ENCODE measurements at regions not wholly inside any gene's neighbourhood (a gene's known extent, or its start where the extent isn't known, plus 50 kb on each side); places are given as distances from the start of the nearest gene placed in this dataset.

DNA sequence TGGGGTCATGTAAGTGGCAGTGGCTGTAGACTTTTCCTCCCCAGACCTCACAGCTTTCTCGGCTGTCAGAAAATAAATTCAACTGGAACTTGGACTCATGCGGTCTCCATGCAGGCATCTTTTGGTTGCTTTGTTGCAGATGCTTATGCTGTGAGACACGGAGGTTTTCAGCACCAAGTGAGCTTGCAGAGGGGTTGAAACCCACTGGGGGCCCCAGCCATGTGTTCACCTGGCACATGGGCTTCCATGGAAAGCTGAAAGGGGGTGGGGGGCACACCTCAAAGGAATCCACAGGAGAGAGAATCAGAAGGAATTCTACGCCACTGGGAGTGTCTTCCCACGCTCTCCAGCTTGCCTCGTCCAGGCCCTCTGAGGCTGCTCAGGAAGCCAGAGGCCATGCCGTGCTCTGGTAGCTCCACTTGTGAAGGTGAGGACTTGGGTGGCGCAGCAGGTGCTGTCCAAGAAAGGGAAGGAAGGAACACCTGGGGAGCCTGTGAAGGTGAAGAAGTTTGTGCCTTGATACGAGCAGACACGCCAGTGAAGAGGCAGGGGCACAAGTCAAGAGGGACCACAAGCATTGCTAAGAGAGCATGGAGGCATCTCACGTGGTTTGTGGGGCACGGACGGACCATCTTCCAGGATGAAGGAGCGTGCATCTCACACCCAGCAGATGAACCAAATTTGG, 134.3 kb upstream of the PMEPA1 start:
- TF ChIP-seq, protein P1, sequence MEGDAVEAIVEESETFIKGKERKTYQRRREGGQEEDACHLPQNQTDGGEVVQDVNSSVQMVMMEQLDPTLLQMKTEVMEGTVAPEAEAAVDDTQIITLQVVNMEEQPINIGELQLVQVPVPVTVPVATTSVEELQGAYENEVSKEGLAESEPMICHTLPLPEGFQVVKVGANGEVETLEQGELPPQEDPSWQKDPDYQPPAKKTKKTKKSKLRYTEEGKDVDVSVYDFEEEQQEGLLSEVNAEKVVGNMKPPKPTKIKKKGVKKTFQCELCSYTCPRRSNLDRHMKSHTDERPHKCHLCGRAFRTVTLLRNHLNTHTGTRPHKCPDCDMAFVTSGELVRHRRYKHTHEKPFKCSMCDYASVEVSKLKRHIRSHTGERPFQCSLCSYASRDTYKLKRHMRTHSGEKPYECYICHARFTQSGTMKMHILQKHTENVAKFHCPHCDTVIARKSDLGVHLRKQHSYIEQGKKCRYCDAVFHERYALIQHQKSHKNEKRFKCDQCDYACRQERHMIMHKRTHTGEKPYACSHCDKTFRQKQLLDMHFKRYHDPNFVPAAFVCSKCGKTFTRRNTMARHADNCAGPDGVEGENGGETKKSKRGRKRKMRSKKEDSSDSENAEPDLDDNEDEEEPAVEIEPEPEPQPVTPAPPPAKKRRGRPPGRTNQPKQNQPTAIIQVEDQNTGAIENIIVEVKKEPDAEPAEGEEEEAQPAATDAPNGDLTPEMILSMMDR (IDR thresholded peaks at IDR 0.05; ENCODE audit: low read depth, low read length) = no peak
- in situ Hi-C loops (cut with HindIII; ENCODE audit: low sequenced_read_pairs) = no loop called here
- H3K4me3 ChIP-seq (ENCODE audit: low read depth, low read length) = no peak overlapping the region
- no peak for DNase-seq (ENCODE audit: low read depth, low spot score)

DNA sequence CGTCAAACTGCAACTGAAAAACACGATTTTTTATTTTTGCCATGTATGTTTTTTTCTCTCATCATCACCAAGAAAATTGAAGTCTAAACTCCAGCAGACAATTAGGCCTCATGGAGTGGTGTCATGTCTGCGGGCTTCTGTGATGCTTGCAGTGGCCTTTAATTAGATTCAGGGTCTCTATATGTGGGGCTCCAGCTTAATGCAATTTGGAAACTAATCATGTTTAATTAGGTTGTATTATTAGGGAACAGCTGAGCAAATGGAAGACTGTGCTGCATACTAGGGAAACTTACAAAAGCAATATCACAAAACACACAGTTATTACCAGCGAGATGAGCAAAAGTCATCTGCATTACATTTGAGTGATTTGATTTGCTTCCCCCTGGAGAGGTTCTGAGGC, 132.9 kb upstream of the PMEPA1 start:
- H3K4me3 ChIP-seq (ENCODE audit: low read depth, low read length) = no peak overlapping the region
- TF ChIP-seq, protein P1 (IDR thresholded peaks at IDR 0.05; ENCODE audit: low read depth, low read length) = no peak
- in situ Hi-C loops (cut with HindIII; ENCODE audit: low sequenced_read_pairs) = no loop called here
- DNase-seq (ENCODE audit: low read depth, low spot score) = no peak

DNA sequence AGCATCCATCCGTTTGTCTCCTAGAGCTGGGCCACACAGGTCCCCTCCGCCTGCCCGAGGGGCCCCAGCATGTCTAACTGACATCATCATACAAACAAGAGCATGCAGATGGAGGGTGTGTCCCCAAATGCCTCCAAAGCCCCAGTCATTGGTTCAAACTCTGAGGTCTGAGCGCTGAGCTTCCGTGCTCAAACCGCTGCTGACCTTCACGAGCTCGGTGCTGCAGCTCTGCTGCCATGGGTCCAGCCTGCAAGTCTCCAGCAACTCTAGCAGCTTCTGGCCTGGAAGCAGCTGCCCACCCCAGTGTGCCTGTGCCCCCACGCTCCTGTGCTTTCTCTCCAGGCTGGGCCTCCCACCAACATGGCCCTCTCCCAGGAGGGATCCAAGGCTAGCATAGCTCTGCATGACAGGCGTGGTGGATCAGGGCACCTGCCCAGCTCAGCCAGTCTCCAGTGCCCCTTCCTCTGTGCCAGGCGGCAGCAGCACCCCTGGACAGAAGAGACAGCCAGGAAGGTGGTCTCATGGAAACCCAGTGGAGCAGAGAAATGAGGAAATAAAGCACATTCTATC, 131.6 kb upstream of the PMEPA1 start:
- TF ChIP-seq, protein P1 (IDR thresholded peaks at IDR 0.05; ENCODE audit: low read depth, low read length) = no peak
- in situ Hi-C loops (cut with HindIII; ENCODE audit: low sequenced_read_pairs) = no loop called here
- no peak overlapping the region for H3K4me3 ChIP-seq (ENCODE audit: low read depth, low read length)
- no peak for DNase-seq (ENCODE audit: low read depth, low spot score)

DNA sequence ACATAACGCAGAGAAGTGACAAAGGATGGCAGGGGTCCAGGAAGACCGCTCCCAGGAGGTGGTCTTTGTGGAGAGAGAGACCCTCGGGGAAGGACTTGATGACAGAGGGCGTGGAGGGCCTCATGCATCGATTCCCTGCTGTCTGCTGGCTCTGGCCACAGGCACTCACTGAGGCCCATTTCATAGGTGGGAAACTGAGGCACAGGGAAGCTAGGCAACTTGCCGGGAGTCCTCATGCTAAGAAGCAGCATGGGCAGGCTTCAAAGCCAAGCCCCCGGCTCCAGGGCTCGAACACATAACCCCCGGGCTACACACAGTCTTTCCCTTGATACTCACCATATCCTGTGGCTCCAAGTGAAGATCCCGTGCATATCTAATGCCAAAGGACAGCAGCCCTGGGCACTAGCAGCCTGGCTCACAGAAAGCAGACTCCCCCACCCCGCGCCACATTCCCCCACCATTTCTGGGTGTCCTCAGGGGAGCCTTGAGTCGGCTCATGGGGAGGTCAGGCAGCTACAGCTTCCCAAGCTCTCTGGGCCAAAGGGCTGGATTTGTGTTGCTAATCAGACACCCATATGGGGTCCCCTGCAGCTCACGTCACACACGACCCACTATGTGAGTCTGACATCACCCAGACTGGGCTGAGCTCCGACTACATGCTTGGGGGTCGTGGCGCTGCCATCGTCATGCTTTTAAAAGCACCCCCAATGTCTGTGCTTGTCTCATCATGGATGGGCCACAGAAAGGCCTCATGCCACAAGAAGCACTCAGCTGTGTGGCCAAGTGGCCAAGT, 130.9 kb upstream of the PMEPA1 start:
- in situ Hi-C loops (cut with HindIII; ENCODE audit: low sequenced_read_pairs) = no loop called here

DNA sequence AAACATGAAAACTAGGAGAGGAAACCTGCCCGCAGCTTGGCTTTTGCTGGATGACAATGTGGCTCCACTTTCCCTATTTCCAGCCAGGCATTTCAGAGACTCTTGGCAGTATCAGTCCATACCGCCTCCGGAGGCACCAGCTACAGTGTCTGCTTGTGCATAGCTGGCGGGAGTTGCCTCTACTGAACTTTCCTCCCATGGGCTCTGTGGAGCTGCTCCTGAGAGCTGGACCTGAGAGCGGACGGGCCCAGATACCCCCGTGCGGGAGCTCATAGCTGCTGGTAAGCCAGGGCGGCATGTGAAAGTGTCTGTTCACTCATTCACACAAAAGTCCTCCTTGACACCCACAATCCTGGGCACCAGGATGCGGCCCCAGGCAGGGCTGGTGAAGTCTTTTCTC, 130.3 kb upstream of the PMEPA1 start:
- in situ Hi-C loops (cut with HindIII; ENCODE audit: low sequenced_read_pairs) = no loop called here
- no peak for DNase-seq (ENCODE audit: low read depth, low spot score)
- no peak overlapping the region for H3K4me3 ChIP-seq (ENCODE audit: low read depth, low read length)
- TF ChIP-seq, protein P1 (IDR thresholded peaks at IDR 0.05; ENCODE audit: low read depth, low read length) = no peak

More for the DNA sequence above, 130.9 kb upstream of the PMEPA1 start:
- TF ChIP-seq, protein P1 (IDR thresholded peaks at IDR 0.05; ENCODE audit: low read depth, low read length) = no peak
- DNase-seq (ENCODE audit: low read depth, low spot score) = no peak
- no peak overlapping the region for H3K4me3 ChIP-seq (ENCODE audit: low read depth, low read length)

DNA sequence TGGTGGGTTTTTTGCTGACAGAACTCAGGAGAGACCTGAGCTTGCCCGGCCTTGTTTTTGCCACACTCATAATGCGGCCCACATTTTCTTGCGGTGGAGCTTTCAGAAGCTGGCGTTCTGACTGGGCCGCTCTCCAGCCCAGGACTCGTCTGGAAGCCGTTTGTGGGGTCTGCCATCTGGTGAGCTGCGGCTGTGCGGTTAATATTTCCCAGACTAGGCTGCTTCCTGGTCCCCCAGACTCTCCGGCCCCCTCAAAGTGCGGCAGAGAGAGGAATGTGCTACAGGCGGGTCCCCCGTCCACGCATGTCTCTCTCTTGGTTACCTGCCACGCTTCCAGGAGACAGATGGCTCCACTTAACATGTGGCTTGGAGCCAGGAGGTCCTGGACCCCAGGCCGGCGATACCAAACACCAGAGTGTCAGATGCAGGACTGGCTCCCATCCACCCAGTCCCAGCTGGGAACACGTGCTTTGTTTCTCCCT, 128.9 kb upstream of the PMEPA1 start:
- no peak overlapping the region for H3K4me3 ChIP-seq (ENCODE audit: low read depth, low read length)
- peak; percentile 83 for DNase-seq (ENCODE audit: low read depth, low spot score)
- TF ChIP-seq, protein P1 (IDR thresholded peaks at IDR 0.05; ENCODE audit: low read depth, low read length) = no peak
- in situ Hi-C loops (cut with HindIII; ENCODE audit: low sequenced_read_pairs) = no loop called here
